Liver (tissue), 8 donors: ENCODE measurements at regions not wholly inside any gene's neighbourhood (a gene's known extent, or its start where the extent isn't known, plus 50 kb on each side); places are given as distances from the start of the nearest gene placed in this dataset.

Experiments used
- DNase-seq: peaks from one replicate; pipeline ENCODE4 v3.0.0-alpha.2; 2017; ENCODE audit warnings: low spot score
- H3K27ac ChIP-seq, 2 donors: one replicate each; pipeline ENCODE4 v1.7.0; 2013; ENCODE audit warnings: inconsistent platforms in 2 of 2, low read length in 2 of 2, control low read depth in 1 of 2, low read depth in 1 of 2, mild to moderate bottlenecking in 1 of 2
- H3K27me3 ChIP-seq, 4 donors: one replicate each; pipeline versions ENCODE4 v1.6.1 to v1.7.0; 2013; ENCODE audit warnings: low read length in 3 of 4, inconsistent platforms in 1 of 4, mild to moderate bottlenecking in 1 of 4, moderate library complexity in 1 of 4; ENCODE audit not compliant: control insufficient read depth in 4 of 4, insufficient read depth in 4 of 4
- H3K36me3 ChIP-seq, 4 donors: one replicate each; pipeline versions ENCODE4 v1.6.1 to v1.7.0; 2013; ENCODE audit warnings: low read length in 3 of 4, mild to moderate bottlenecking in 3 of 4, low read depth in 1 of 4, moderate library complexity in 1 of 4; ENCODE audit not compliant: control insufficient read depth in 4 of 4, insufficient read depth in 3 of 4
- H3K4me1 ChIP-seq, 4 donors: one replicate each; pipeline versions ENCODE4 v1.6.1 to v1.7.0; 2013; ENCODE audit warnings: low read length in 3 of 4, mild to moderate bottlenecking in 3 of 4, moderate library complexity in 1 of 4; ENCODE audit not compliant: control insufficient read depth in 4 of 4, insufficient read depth in 4 of 4
- H3K4me3 ChIP-seq, 3 donors: one replicate each; pipeline versions ENCODE4 v1.6.1 to v1.7.0; 2013; ENCODE audit warnings: low read length in 3 of 3, control low read depth in 1 of 3, low read depth in 1 of 3, mild to moderate bottlenecking in 1 of 3
- H3K9ac ChIP-seq, 2 donors: one replicate each; pipeline ENCODE4 v1.7.0; 2013; ENCODE audit warnings: low read length in 2 of 2, mild to moderate bottlenecking in 2 of 2, moderate library complexity in 2 of 2, control low read depth in 1 of 2, low read depth in 1 of 2
- H3K9me3 ChIP-seq, 4 donors: one replicate each; pipeline versions ENCODE4 v1.6.1 to v1.7.0; 2013; ENCODE audit warnings: low read length in 3 of 4; ENCODE audit not compliant: control insufficient read depth in 4 of 4
- ATF3 ChIP-seq: IDR thresholded peaks from 2 replicates; pipeline ENCODE4 v1.6.1; 2016; ENCODE audit warnings: antibody characterized with exemption
- CTCF ChIP-seq: fragments of 150-350 bp; IDR thresholded peaks from 2 replicates; pipeline ENCODE4 v1.5.1; 2017; ENCODE audit warnings: improper control_type of control experiment, low read depth, low read length; ENCODE audit not compliant: missing input control
- EGR1 ChIP-seq, 2 donors: IDR thresholded peaks; 2 replicates each; pipeline ENCODE4 v1.6.1; 2016 to 2018; ENCODE audit warnings: antibody characterized with exemption in 2 of 2, low read depth in 2 of 2
- FOXA1 ChIP-seq: IDR thresholded peaks from 2 replicates; pipeline ENCODE4 v1.6.1; 2016; ENCODE audit warnings: antibody characterized with exemption
- FOXA2 ChIP-seq: IDR thresholded peaks from 2 replicates; pipeline ENCODE4 v1.6.1; 2016; ENCODE audit warnings: antibody characterized with exemption
- GABPA ChIP-seq, 2 donors: IDR thresholded peaks in 1 of 2; conservative IDR thresholded peaks in 1 of 2; 2 replicates each; pipeline ENCODE4 v1.6.1; 2016; ENCODE audit warnings: antibody characterized with exemption in 2 of 2, mild to moderate bottlenecking in 1 of 2, moderate library complexity in 1 of 2
- HNF4A ChIP-seq, 2 donors: conservative IDR thresholded peaks; 2 replicates each; pipeline ENCODE4 v1.6.1; 2016; ENCODE audit warnings: antibody characterized with exemption in 2 of 2, mild to moderate bottlenecking in 2 of 2
- HNF4G ChIP-seq: IDR thresholded peaks from 2 replicates; pipeline ENCODE4 v1.6.1; 2016; ENCODE audit warnings: antibody characterized with exemption
- JUND ChIP-seq, 2 donors: IDR thresholded peaks; 2 replicates each; pipeline ENCODE4 v1.6.1; 2016; ENCODE audit warnings: antibody characterized with exemption in 2 of 2
- MAX ChIP-seq: IDR thresholded peaks from 2 replicates; pipeline ENCODE4 v1.6.1; 2016; ENCODE audit warnings: antibody characterized with exemption
- NR2F2 ChIP-seq: IDR thresholded peaks from 2 replicates; pipeline ENCODE4 v1.6.1; 2016; ENCODE audit warnings: antibody characterized with exemption
- RAD21 ChIP-seq, 2 donors: IDR thresholded peaks; 2 replicates each; pipeline ENCODE4 v1.6.1; 2016; ENCODE audit warnings: antibody characterized with exemption in 2 of 2, mild to moderate bottlenecking in 2 of 2
- REST ChIP-seq: IDR thresholded peaks from 2 replicates; pipeline ENCODE4 v1.6.1; 2016; ENCODE audit warnings: antibody characterized with exemption, mild to moderate bottlenecking
- RXRA ChIP-seq, 2 donors: IDR thresholded peaks; 2 replicates each; pipeline ENCODE4 v1.6.1; 2017 to 2018; ENCODE audit warnings: antibody characterized with exemption in 2 of 2, mild to moderate bottlenecking in 1 of 2
- SP1 ChIP-seq: IDR thresholded peaks from 2 replicates; pipeline ENCODE4 v1.6.1; 2018; ENCODE audit warnings: antibody characterized with exemption, mild to moderate bottlenecking
- TAF1 ChIP-seq: conservative IDR thresholded peaks from 2 replicates; pipeline ENCODE4 v1.6.1; 2016; ENCODE audit warnings: antibody characterized with exemption, mild to moderate bottlenecking
- YY1 ChIP-seq: IDR thresholded peaks from 2 replicates; pipeline ENCODE4 v1.6.1; 2016; ENCODE audit warnings: antibody characterized with exemption, mild to moderate bottlenecking
- ZBTB33 ChIP-seq: IDR thresholded peaks from 2 replicates; pipeline ENCODE4 v1.6.1; 2016; ENCODE audit warnings: antibody characterized with exemption
- WGBS: extraction: QIAGEN DNeasy Blood & Tissue Kit; methylation state at CpG from one replicate; pipeline ENCODE4 v1.1.7; 2013; 5-methylcytosine and 5-hydroxymethylcytosine counted together
- donor health status: healthy.
- donor health status: healthy.
- donor health status: healthy.
- donor health status: healthy.
- donor health status: healthy.

- H3K36me3 ChIP-seq: no peaks in the 10 kb centered on the region
- no peaks in the 10 kb centered on the region for H3K4me1 ChIP-seq
- H3K27ac ChIP-seq: no peak overlapping the region
- peaks cover 0 to 2% (median 0%) of the 10 kb centered on the region in 4 donors for H3K27me3 ChIP-seq
- H3K9ac ChIP-seq: no peak overlapping the region
- no peak for TF ChIP-seq HNF4A (conservative IDR thresholded peaks at IDR 0.05)
- TF ChIP-seq MAX: no peak
- no peak for TF ChIP-seq EGR1 (IDR thresholded peaks at IDR 0.05; ENCODE audit: low read depth in 2 of 2)
- TF ChIP-seq FOXA2: no peak
- TF ChIP-seq YY1: no peak
- TF ChIP-seq CTCF: no peak
- TF ChIP-seq JUND (IDR thresholded peaks at IDR 0.05): no peak
- TF ChIP-seq RXRA (IDR thresholded peaks at IDR 0.05): no peak
- TF ChIP-seq TAF1: no peak
- no peak for TF ChIP-seq HNF4G
- no peak for TF ChIP-seq GABPA (IDR thresholded peaks at IDR 0.05 in 1 of 2, conservative IDR thresholded peaks at IDR 0.05 in 1 of 2)
- TF ChIP-seq SP1: no peak
- no peak for TF ChIP-seq ATF3
- no peak for TF ChIP-seq FOXA1
- no peak for TF ChIP-seq RAD21 (IDR thresholded peaks at IDR 0.05)
- no peak for DNase-seq
- 87% methylated on average over 7 of the region's 7 CpGs for WGBS
- H3K4me3 ChIP-seq: no peak overlapping the region
- no peaks in the 10 kb centered on the region for H3K9me3 ChIP-seq
Measured at GRCh38 chr1:24255226-24255625, 63.9 kb upstream of the GRHL3 start.

GRCh38 chr1:24254783-24255182, 64.4 kb upstream of the GRHL3 start:
- TF ChIP-seq FOXA2 (no peak), ATF3 (no peak), NR2F2 (no peak), ZBTB33 (no peak), RXRA (IDR thresholded peaks at IDR 0.05) (no peak), EGR1 (IDR thresholded peaks at IDR 0.05; ENCODE audit: low read depth in 2 of 2) (no peak), REST (no peak), CTCF (no peak), TAF1 (no peak), YY1 (no peak), JUND (IDR thresholded peaks at IDR 0.05) (no peak), GABPA (IDR thresholded peaks at IDR 0.05 in 1 of 2, conservative IDR thresholded peaks at IDR 0.05 in 1 of 2) (no peak), RAD21 (IDR thresholded peaks at IDR 0.05) (no peak), FOXA1 (no peak), HNF4A (conservative IDR thresholded peaks at IDR 0.05) (no peak), MAX (no peak), SP1 (no peak), HNF4G (no peak)
- Histone ChIP-seq H3K27me3 (peaks cover 0 to 2% (median 0%) of the 10 kb centered on the region in 4 donors), H3K27ac (no peak overlapping the region), H3K4me1 (no peaks in the 10 kb centered on the region), H3K9ac (no peak overlapping the region), H3K9me3 (no peaks in the 10 kb centered on the region), H3K4me3 (no peak overlapping the region), H3K36me3 (no peaks in the 10 kb centered on the region)
- 91% methylated on average over 9 of the region's 9 CpGs for WGBS
- no peak for DNase-seq
